H1 (cell line): ENCODE measurements at regions not wholly inside any gene's neighbourhood (a gene's known extent, or its start where the extent isn't known, plus 50 kb on each side); places are given as distances from the start of the nearest gene placed in this dataset.

Experiments
- BCL11A ChIP-seq, 2 experiments: IDR thresholded peaks; one replicate each; pipeline ENCODE4 v1.6.1; 2011; ENCODE audit warnings: low read depth in 2 of 2, low read length in 2 of 2, mild to moderate bottlenecking in 2 of 2
- CBX8 ChIP-seq: fragments of 300-800, 300-1000 bp; sonication (generic); IDR thresholded peaks from 2 replicates; pipeline ENCODE4 v1.7.1; 2016; ENCODE audit warnings: low read depth, low read length, borderline replicate concordance
- CEBPB ChIP-seq: IDR thresholded peaks from 2 replicates; pipeline ENCODE4 v1.6.1; 2012; ENCODE audit warnings: low read depth, low read length
- HDAC6 ChIP-seq: IDR thresholded peaks from one replicate; pipeline ENCODE4 v1.7.1; 2012; ENCODE audit warnings: low read depth, mild to moderate bottlenecking, inconsistent platforms, low read length, moderate library complexity
- JUND ChIP-seq: IDR thresholded peaks from 2 replicates; pipeline ENCODE4 v1.6.1; 2011; ENCODE audit warnings: mild to moderate bottlenecking, improper control_type of control experiment, low read length
- POLR2A ChIP-seq, 2 experiments: IDR thresholded peaks; 1 replicate in 1 of 2; 2 replicates in 1 of 2; pipeline ENCODE4 v1.6.1; 2011; ENCODE audit warnings: low read depth in 2 of 2, low read length in 2 of 2, mild to moderate bottlenecking in 2 of 2; ENCODE audit errors: control extremely low read depth in 1 of 2
- RXRA ChIP-seq: IDR thresholded peaks from 2 replicates; pipeline ENCODE4 v1.6.1; 2011; ENCODE audit warnings: low read depth, mild to moderate bottlenecking, low read length, moderate library complexity; ENCODE audit not compliant: insufficient read depth
- SIX5 ChIP-seq: IDR thresholded peaks from 2 replicates; pipeline ENCODE4 v1.6.1; 2011; ENCODE audit warnings: mild to moderate bottlenecking, low read depth, low read length
- TBP ChIP-seq: IDR thresholded peaks from 2 replicates; pipeline ENCODE4 v1.6.1; 2011; ENCODE audit warnings: low read depth, low read length, improper control_type of control experiment
- TF ChIP-seq, protein P1 (sequence below): fragments of 300-600 bp; sonication (generic); IDR thresholded peaks from 2 replicates; pipeline ENCODE4 v1.7.1; 2012; ENCODE audit warnings: low read length, moderate library complexity, mild to moderate bottlenecking, inconsistent platforms; ENCODE audit not compliant: insufficient replicate concordance
- TF ChIP-seq, protein P2 (sequence below): IDR thresholded peaks from 2 replicates; pipeline ENCODE4 v1.6.1; 2012; ENCODE audit warnings: inconsistent platforms
- TF ChIP-seq, protein P3 (sequence below): IDR thresholded peaks from 2 replicates; pipeline ENCODE4 v1.6.1; 2012; ENCODE audit warnings: low read length, inconsistent platforms

DNA sequence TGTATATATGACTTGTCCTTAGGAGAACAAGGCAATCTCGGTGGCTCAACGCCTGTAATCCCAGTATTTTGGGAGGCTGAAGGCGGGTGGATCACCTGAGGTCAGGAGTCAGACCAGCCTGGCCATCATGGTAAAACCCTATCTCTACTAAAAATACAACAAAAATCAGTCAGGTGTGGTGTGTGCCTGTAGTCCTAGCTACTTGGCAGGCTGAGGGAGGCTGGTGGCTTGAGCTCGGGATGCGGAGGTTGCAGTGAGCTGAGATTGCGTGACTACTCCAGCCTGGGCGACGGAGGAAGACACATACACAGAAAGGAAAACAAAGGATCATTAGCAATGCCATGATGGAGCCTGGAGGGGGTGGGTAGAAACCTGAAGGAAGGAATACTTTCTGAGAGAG is 166.6 kb upstream of the RREB1 start (continued):
- TF ChIP-seq, protein P1, sequence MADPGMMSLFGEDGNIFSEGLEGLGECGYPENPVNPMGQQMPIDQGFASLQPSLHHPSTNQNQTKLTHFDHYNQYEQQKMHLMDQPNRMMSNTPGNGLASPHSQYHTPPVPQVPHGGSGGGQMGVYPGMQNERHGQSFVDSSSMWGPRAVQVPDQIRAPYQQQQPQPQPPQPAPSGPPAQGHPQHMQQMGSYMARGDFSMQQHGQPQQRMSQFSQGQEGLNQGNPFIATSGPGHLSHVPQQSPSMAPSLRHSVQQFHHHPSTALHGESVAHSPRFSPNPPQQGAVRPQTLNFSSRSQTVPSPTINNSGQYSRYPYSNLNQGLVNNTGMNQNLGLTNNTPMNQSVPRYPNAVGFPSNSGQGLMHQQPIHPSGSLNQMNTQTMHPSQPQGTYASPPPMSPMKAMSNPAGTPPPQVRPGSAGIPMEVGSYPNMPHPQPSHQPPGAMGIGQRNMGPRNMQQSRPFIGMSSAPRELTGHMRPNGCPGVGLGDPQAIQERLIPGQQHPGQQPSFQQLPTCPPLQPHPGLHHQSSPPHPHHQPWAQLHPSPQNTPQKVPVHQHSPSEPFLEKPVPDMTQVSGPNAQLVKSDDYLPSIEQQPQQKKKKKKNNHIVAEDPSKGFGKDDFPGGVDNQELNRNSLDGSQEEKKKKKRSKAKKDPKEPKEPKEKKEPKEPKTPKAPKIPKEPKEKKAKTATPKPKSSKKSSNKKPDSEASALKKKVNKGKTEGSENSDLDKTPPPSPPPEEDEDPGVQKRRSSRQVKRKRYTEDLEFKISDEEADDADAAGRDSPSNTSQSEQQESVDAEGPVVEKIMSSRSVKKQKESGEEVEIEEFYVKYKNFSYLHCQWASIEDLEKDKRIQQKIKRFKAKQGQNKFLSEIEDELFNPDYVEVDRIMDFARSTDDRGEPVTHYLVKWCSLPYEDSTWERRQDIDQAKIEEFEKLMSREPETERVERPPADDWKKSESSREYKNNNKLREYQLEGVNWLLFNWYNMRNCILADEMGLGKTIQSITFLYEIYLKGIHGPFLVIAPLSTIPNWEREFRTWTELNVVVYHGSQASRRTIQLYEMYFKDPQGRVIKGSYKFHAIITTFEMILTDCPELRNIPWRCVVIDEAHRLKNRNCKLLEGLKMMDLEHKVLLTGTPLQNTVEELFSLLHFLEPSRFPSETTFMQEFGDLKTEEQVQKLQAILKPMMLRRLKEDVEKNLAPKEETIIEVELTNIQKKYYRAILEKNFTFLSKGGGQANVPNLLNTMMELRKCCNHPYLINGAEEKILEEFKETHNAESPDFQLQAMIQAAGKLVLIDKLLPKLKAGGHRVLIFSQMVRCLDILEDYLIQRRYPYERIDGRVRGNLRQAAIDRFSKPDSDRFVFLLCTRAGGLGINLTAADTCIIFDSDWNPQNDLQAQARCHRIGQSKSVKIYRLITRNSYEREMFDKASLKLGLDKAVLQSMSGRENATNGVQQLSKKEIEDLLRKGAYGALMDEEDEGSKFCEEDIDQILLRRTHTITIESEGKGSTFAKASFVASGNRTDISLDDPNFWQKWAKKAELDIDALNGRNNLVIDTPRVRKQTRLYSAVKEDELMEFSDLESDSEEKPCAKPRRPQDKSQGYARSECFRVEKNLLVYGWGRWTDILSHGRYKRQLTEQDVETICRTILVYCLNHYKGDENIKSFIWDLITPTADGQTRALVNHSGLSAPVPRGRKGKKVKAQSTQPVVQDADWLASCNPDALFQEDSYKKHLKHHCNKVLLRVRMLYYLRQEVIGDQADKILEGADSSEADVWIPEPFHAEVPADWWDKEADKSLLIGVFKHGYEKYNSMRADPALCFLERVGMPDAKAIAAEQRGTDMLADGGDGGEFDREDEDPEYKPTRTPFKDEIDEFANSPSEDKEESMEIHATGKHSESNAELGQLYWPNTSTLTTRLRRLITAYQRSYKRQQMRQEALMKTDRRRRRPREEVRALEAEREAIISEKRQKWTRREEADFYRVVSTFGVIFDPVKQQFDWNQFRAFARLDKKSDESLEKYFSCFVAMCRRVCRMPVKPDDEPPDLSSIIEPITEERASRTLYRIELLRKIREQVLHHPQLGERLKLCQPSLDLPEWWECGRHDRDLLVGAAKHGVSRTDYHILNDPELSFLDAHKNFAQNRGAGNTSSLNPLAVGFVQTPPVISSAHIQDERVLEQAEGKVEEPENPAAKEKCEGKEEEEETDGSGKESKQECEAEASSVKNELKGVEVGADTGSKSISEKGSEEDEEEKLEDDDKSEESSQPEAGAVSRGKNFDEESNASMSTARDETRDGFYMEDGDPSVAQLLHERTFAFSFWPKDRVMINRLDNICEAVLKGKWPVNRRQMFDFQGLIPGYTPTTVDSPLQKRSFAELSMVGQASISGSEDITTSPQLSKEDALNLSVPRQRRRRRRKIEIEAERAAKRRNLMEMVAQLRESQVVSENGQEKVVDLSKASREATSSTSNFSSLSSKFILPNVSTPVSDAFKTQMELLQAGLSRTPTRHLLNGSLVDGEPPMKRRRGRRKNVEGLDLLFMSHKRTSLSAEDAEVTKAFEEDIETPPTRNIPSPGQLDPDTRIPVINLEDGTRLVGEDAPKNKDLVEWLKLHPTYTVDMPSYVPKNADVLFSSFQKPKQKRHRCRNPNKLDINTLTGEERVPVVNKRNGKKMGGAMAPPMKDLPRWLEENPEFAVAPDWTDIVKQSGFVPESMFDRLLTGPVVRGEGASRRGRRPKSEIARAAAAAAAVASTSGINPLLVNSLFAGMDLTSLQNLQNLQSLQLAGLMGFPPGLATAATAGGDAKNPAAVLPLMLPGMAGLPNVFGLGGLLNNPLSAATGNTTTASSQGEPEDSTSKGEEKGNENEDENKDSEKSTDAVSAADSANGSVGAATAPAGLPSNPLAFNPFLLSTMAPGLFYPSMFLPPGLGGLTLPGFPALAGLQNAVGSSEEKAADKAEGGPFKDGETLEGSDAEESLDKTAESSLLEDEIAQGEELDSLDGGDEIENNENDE, result no peak
- no peak for TF ChIP-seq RXRA
- no peak for TF ChIP-seq JUND
- no peak for TF ChIP-seq HDAC6
- TF ChIP-seq BCL11A (IDR thresholded peaks at IDR 0.05; ENCODE audit: low read depth in 2 of 2, low read length in 2 of 2), result no peak
- no peak for TF ChIP-seq SIX5
- TF ChIP-seq, protein P2, sequence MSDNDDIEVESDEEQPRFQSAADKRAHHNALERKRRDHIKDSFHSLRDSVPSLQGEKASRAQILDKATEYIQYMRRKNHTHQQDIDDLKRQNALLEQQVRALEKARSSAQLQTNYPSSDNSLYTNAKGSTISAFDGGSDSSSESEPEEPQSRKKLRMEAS, result no peak
- TF ChIP-seq TBP, result no peak
- TF ChIP-seq CEBPB, result no peak
- TF ChIP-seq POLR2A (IDR thresholded peaks at IDR 0.05; ENCODE audit: control extremely low read depth in 1 of 2, low read depth in 2 of 2, low read length in 2 of 2), result no peak
- TF ChIP-seq, protein P3, sequence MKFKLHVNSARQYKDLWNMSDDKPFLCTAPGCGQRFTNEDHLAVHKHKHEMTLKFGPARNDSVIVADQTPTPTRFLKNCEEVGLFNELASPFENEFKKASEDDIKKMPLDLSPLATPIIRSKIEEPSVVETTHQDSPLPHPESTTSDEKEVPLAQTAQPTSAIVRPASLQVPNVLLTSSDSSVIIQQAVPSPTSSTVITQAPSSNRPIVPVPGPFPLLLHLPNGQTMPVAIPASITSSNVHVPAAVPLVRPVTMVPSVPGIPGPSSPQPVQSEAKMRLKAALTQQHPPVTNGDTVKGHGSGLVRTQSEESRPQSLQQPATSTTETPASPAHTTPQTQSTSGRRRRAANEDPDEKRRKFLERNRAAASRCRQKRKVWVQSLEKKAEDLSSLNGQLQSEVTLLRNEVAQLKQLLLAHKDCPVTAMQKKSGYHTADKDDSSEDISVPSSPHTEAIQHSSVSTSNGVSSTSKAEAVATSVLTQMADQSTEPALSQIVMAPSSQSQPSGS, result no peak
- TF ChIP-seq CBX8, result no peak
